ENCODE measurements at regions not wholly inside any gene's neighbourhood (a gene's known extent, or its start where the extent isn't known, plus 50 kb on each side); places are given as distances from the start of the nearest gene placed in this dataset.

GRCh38 chr16:80047842-80048241 is 447.3 kb upstream of the MAF start:
- Histone ChIP-seq H4K20me1 (ENCODE audit: control insufficient read depth, insufficient read depth, low read depth, low read length) (no peaks in the 10 kb centered on the region), H3K27me3 (ENCODE audit: control insufficient read depth, low read length) (no peaks in the 10 kb centered on the region), H3K9me2 (replicated peaks; ENCODE audit: control insufficient read depth, low read length) (no peaks in the 10 kb centered on the region), H3F3A (ENCODE audit: control insufficient read depth, insufficient read depth) (no peaks in the 10 kb centered on the region), H3K79me2 (ENCODE audit: control insufficient read depth, low read length) (no peaks in the 10 kb centered on the region), H3K36me3 (ENCODE audit: control insufficient read depth, low read length) (no peaks in the 10 kb centered on the region), H3K4me3 (ENCODE audit: low read length) (no peak overlapping the region), H3K9me3 (ENCODE audit: control insufficient read depth, insufficient read depth, low read length) (no peaks in the 10 kb centered on the region), H3K27ac (ENCODE audit: low read depth, low read length) (no peak overlapping the region), H3K4me1 (ENCODE audit: control insufficient read depth, low read length) (no peaks in the 10 kb centered on the region), H3K4me2 (ENCODE audit: low read length) (no peak overlapping the region)
- TF ChIP-seq CTCF (IDR thresholded peaks at IDR 0.05; ENCODE audit: low read depth, low read length, poor library complexity, severe bottlenecking), result no peak
- TF ChIP-seq EZH2phosphoT487 (IDR thresholded peaks at IDR 0.05; ENCODE audit: borderline replicate concordance, low read length), result no peak

GRCh38 chr16:80046848-80047247 is 446.3 kb upstream of the MAF start:
- Histone ChIP-seq H3K9me2 (replicated peaks; ENCODE audit: control insufficient read depth, low read length) (no peaks in the 10 kb centered on the region), H3K4me1 (ENCODE audit: control insufficient read depth, low read length) (no peaks in the 10 kb centered on the region), H3K27me3 (ENCODE audit: control insufficient read depth, low read length) (no peaks in the 10 kb centered on the region), H4K20me1 (ENCODE audit: control insufficient read depth, insufficient read depth, low read depth, low read length) (no peaks in the 10 kb centered on the region), H3K9me3 (ENCODE audit: control insufficient read depth, insufficient read depth, low read length) (no peaks in the 10 kb centered on the region), H3F3A (ENCODE audit: control insufficient read depth, insufficient read depth) (no peaks in the 10 kb centered on the region), H3K4me2 (ENCODE audit: low read length) (no peak overlapping the region), H3K27ac (ENCODE audit: low read depth, low read length) (no peak overlapping the region), H3K36me3 (ENCODE audit: control insufficient read depth, low read length) (no peaks in the 10 kb centered on the region), H3K4me3 (ENCODE audit: low read length) (no peak overlapping the region), H3K79me2 (ENCODE audit: control insufficient read depth, low read length) (no peaks in the 10 kb centered on the region)
- TF ChIP-seq EZH2phosphoT487 (IDR thresholded peaks at IDR 0.05; ENCODE audit: borderline replicate concordance, low read length) (no peak), CTCF (IDR thresholded peaks at IDR 0.05; ENCODE audit: low read depth, low read length, poor library complexity, severe bottlenecking) (no peak)

GRCh38 chr16:80046261-80046660 is 445.7 kb upstream of the MAF start:
- Histone ChIP-seq H3K79me2 (ENCODE audit: control insufficient read depth, low read length) (no peaks in the 10 kb centered on the region), H3K4me2 (ENCODE audit: low read length) (no peak overlapping the region), H3K36me3 (ENCODE audit: control insufficient read depth, low read length) (no peaks in the 10 kb centered on the region), H3K4me1 (ENCODE audit: control insufficient read depth, low read length) (no peaks in the 10 kb centered on the region), H3K4me3 (ENCODE audit: low read length) (no peak overlapping the region), H3K27me3 (ENCODE audit: control insufficient read depth, low read length) (no peaks in the 10 kb centered on the region), H3K27ac (ENCODE audit: low read depth, low read length) (no peak overlapping the region), H4K20me1 (ENCODE audit: control insufficient read depth, insufficient read depth, low read depth, low read length) (no peaks in the 10 kb centered on the region), H3K9me2 (replicated peaks; ENCODE audit: control insufficient read depth, low read length) (no peaks in the 10 kb centered on the region), H3F3A (ENCODE audit: control insufficient read depth, insufficient read depth) (no peaks in the 10 kb centered on the region), H3K9me3 (ENCODE audit: control insufficient read depth, insufficient read depth, low read length) (no peaks in the 10 kb centered on the region)
- TF ChIP-seq CTCF (IDR thresholded peaks at IDR 0.05; ENCODE audit: low read depth, low read length, poor library complexity, severe bottlenecking) (no peak), EZH2phosphoT487 (IDR thresholded peaks at IDR 0.05; ENCODE audit: borderline replicate concordance, low read length) (no peak)

GRCh38 chr16:80045861-80046260 is 445.3 kb upstream of the MAF start:
- Histone ChIP-seq H3K4me3 (ENCODE audit: low read length) (no peak overlapping the region), H3K4me1 (ENCODE audit: control insufficient read depth, low read length) (no peaks in the 10 kb centered on the region), H3K9me3 (ENCODE audit: control insufficient read depth, insufficient read depth, low read length) (no peaks in the 10 kb centered on the region), H3F3A (ENCODE audit: control insufficient read depth, insufficient read depth) (no peaks in the 10 kb centered on the region), H3K79me2 (ENCODE audit: control insufficient read depth, low read length) (no peaks in the 10 kb centered on the region), H3K9me2 (replicated peaks; ENCODE audit: control insufficient read depth, low read length) (no peaks in the 10 kb centered on the region), H3K4me2 (ENCODE audit: low read length) (no peak overlapping the region), H3K36me3 (ENCODE audit: control insufficient read depth, low read length) (no peaks in the 10 kb centered on the region), H3K27ac (ENCODE audit: low read depth, low read length) (no peak overlapping the region), H4K20me1 (ENCODE audit: control insufficient read depth, insufficient read depth, low read depth, low read length) (no peaks in the 10 kb centered on the region), H3K27me3 (ENCODE audit: control insufficient read depth, low read length) (no peaks in the 10 kb centered on the region)
- TF ChIP-seq EZH2phosphoT487 (IDR thresholded peaks at IDR 0.05; ENCODE audit: borderline replicate concordance, low read length), result no peak
- TF ChIP-seq CTCF (IDR thresholded peaks at IDR 0.05; ENCODE audit: low read depth, low read length, poor library complexity, severe bottlenecking), result no peak

Data from DOHH2 (cell line).